AG10803 (cell line): ENCODE measurements at regions not wholly inside any gene's neighbourhood (a gene's known extent, or its start where the extent isn't known, plus 50 kb on each side); places are given as distances from the start of the nearest gene placed in this dataset.

Experiments used
- DNase-seq: peaks from one replicate; pipeline ENCODE4 v3.0.0; 2010; ENCODE audit warnings: low read depth
- H3K4me3 ChIP-seq: 2 replicates; pipeline ENCODE4 v1.5.1; 2011; ENCODE audit warnings: mild to moderate bottlenecking, low read length, control low read depth
- CTCF ChIP-seq: conservative IDR thresholded peaks from 2 replicates; pipeline ENCODE4 v1.5.1; 2011; ENCODE audit warnings: mild to moderate bottlenecking, low read length, control low read depth, inconsistent platforms

GRCh38 chr3:106190296-106190695, 321.5 kb upstream of the CBLB start:
- TF ChIP-seq CTCF, result no peak
- peak; percentile 43 for DNase-seq
- no peak overlapping the region for H3K4me3 ChIP-seq

GRCh38 chr3:106191211-106191610, 322.4 kb upstream of the CBLB start:
- DNase-seq, result peak; percentile 21
- H3K4me3 ChIP-seq, result no peak overlapping the region
- TF ChIP-seq CTCF, result no peak

GRCh38 chr3:106191913-106192312, 323.1 kb upstream of the CBLB start:
- TF ChIP-seq CTCF, result no peak
- DNase-seq, result no peak
- H3K4me3 ChIP-seq, result no peak overlapping the region

GRCh38 chr3:106193876-106194275, 325.1 kb upstream of the CBLB start:
- peak; percentile 60 for DNase-seq
- H3K4me3 ChIP-seq, result no peak overlapping the region
- no peak for TF ChIP-seq CTCF

GRCh38 chr3:106194726-106195125, 325.9 kb upstream of the CBLB start:
- TF ChIP-seq CTCF, result no peak
- DNase-seq, result no peak
- no peak overlapping the region for H3K4me3 ChIP-seq

- H3K4me3 ChIP-seq, result no peak overlapping the region
- no peak for TF ChIP-seq CTCF
- DNase-seq, result no peak
Measured at GRCh38 chr3:106197532-106198194, 328.9 kb upstream of the CBLB start.

- H3K4me3 ChIP-seq, result no peak overlapping the region
- no peak for DNase-seq
- TF ChIP-seq CTCF, result no peak
Measured at GRCh38 chr3:106204160-106204868, 335.5 kb upstream of the CBLB start.
